ENCODE measurements at regions not wholly inside any gene's neighbourhood (a gene's known extent, or its start where the extent isn't known, plus 50 kb on each side); places are given as distances from the start of the nearest gene placed in this dataset.
A peak's percentile ranks its signal among the peaks of the same experiment; 100 is the strongest.
"Not testable (repeated sequence)": the region's sequence is repeated elsewhere in the genome, so short reads cannot be mapped to it uniquely, and the experiment has no call there.

GRCh38 chr9:79469164-79469563 lies 102.6 kb upstream of the TLE4 start:
- no peak for DNase-seq (ENCODE audit: low read depth)

GRCh38 chr9:79470954-79471353 lies 100.8 kb upstream of the TLE4 start:
- no peak for DNase-seq (ENCODE audit: low read depth)

GRCh38 chr9:79471580-79472543 lies 99.9 kb upstream of the TLE4 start:
- DNase-seq (ENCODE audit: low read depth) = peak; percentile 35

- no peak for DNase-seq (ENCODE audit: low read depth)
These were observed 98.1 kb upstream of the TLE4 start for GRCh38 chr9:79473704-79474103.

GRCh38 chr9:79477241-79477840 lies 94.4 kb upstream of the TLE4 start:
- no peak for DNase-seq (ENCODE audit: low read depth)

- no peak for DNase-seq (ENCODE audit: low read depth)
These were observed 93.6 kb upstream of the TLE4 start for GRCh38 chr9:79477955-79478771.

- DNase-seq (ENCODE audit: low read depth) = no peak
These were observed 91.1 kb upstream of the TLE4 start for GRCh38 chr9:79480639-79481038.

- DNase-seq (ENCODE audit: low read depth) = no peak
These were observed 89.8 kb upstream of the TLE4 start for GRCh38 chr9:79481846-79482477.

- DNase-seq (ENCODE audit: low read depth) = no peak
These were observed 86.5 kb upstream of the TLE4 start for GRCh38 chr9:79485258-79485657.

- peak; percentile 17 for DNase-seq (ENCODE audit: low read depth)
These were observed 82.3 kb upstream of the TLE4 start for GRCh38 chr9:79489261-79490000.

GRCh38 chr9:79490657-79491248 lies 81.0 kb upstream of the TLE4 start:
- no peak for DNase-seq (ENCODE audit: low read depth)

GRCh38 chr9:79492092-79493009 lies 79.4 kb upstream of the TLE4 start:
- DNase-seq (ENCODE audit: low read depth) = no peak

GRCh38 chr9:79500196-79500864 lies 71.4 kb upstream of the TLE4 start:
- DNase-seq (ENCODE audit: low read depth) = not testable (repeated sequence)

GRCh38 chr9:79501546-79501945 lies 70.2 kb upstream of the TLE4 start:
- no peak for DNase-seq (ENCODE audit: low read depth)

- DNase-seq (ENCODE audit: low read depth) = no peak
These were observed 64.0 kb upstream of the TLE4 start for GRCh38 chr9:79507801-79508200.

- no peak for DNase-seq (ENCODE audit: low read depth)
These were observed 59.5 kb upstream of the TLE4 start for GRCh38 chr9:79512251-79512650.

Data from fibroblast of the conjunctiva (primary cell).